K562 (cell line): ENCODE measurements at regions not wholly inside any gene's neighbourhood (a gene's known extent, or its start where the extent isn't known, plus 50 kb on each side); places are given as distances from the start of the nearest gene placed in this dataset.

Source experiments
- ATAC-seq: fragments of 200-7000 bp; cut with Tn5 transposase; 3 replicates; pipeline ENCODE4 v1.9.1; 2020; ENCODE audit warnings: moderate library complexity
- BruUV-seq: library from RNA; stranded (reverse); fragments of 400-500 nt; replicated peaks from 2 replicates; lab custom pipeline; 2021; lab: Mats Ljungman, UMichigan
- CTCF ChIA-PET: fragments of 300-600 bp; formaldehyde crosslinking; extraction: SDS; loops from one replicate; lab custom pipeline; 2021; ENCODE audit warnings: low intra/inter-chr PET ratio; lab: Yijun Ruan, JAX
- POLR2A ChIA-PET: fragments of 300-600, 350-650 bp; sonication (Branson Sonifier 250); formaldehyde crosslinking; extraction: SDS; loops from one replicate; lab custom pipeline; 2021; ENCODE audit warnings: antibody characterized with exemption, inconsistent platforms; lab: Yijun Ruan, JAX
- DNase-seq, 4 experiments: peaks; one replicate each; pipeline versions ENCODE4 v3.0.0 to v3.0.0-alpha.2; 2011 to 2018; ENCODE audit warnings: low spot score in 3 of 4, mixed read lengths in 3 of 4; ENCODE audit errors: extremely low read depth in 1 of 4
- FAIRE-seq: peaks from 2 replicates; lab custom pipeline; 2011; peaks lifted over from hg19 to GRCh38; lab: Jason Lieb, UNC
- H2AFZ ChIP-seq: 2 replicates; pipeline ENCODE4 v1.6.0; 2011; ENCODE audit warnings: low read depth, low read length, control low read depth, inconsistent platforms
- H3K27ac ChIP-seq: fragments of 200-600 bp; 3 replicates; pipeline ENCODE4 v1.8.0; 2011; ENCODE audit warnings: low read depth, mild to moderate bottlenecking, control low read depth, inconsistent platforms, low read length, moderate library complexity, mixed read lengths; ENCODE audit errors: extremely low read depth
- H3K27me3 ChIP-seq, 2 experiments: fragments of 300-600 bp in 1 of 2; 2 replicates in 1 of 2; 3 replicates in 1 of 2; pipeline versions ENCODE4 v1.6.0 to v1.8.0; 2011; ENCODE audit warnings: inconsistent platforms in 2 of 2, low read length in 2 of 2, mild to moderate bottlenecking in 1 of 2, mixed read lengths in 1 of 2, moderate library complexity in 1 of 2; ENCODE audit not compliant: control insufficient read depth in 2 of 2, insufficient read depth in 2 of 2
- H3K36me3 ChIP-seq: fragments of 300-600 bp; 3 replicates; pipeline ENCODE4 v1.8.0; 2011; ENCODE audit warnings: mild to moderate bottlenecking, low read length, inconsistent platforms; ENCODE audit not compliant: control insufficient read depth, insufficient read depth
- H3K4me1 ChIP-seq, 2 experiments: fragments of 200-600 bp in 1 of 2; replicated peaks in 1 of 2; 2 replicates in 1 of 2; 3 replicates in 1 of 2; pipeline versions ENCODE4 v1.5.1 to v1.8.0; 2011; ENCODE audit warnings: inconsistent platforms in 2 of 2, low read length in 2 of 2, mild to moderate bottlenecking in 1 of 2, mixed read lengths in 1 of 2, moderate library complexity in 1 of 2; ENCODE audit not compliant: control insufficient read depth in 2 of 2, insufficient read depth in 2 of 2
- H3K4me2 ChIP-seq: 2 replicates; pipeline ENCODE4 v1.6.1; 2011; ENCODE audit warnings: low read length, control low read depth, inconsistent platforms, mixed read lengths; ENCODE audit not compliant: insufficient read depth
- H3K4me3 ChIP-seq: fragments of 200-600 bp; sonication (generic), shearing (Covaris generic); 2 replicates; pipeline ENCODE4 v1.5.1; 2016; ENCODE audit warnings: control low read depth, inconsistent platforms
- H3K79me2 ChIP-seq: fragments of 200-600 bp; 3 replicates; pipeline ENCODE4 v1.8.0; 2011; ENCODE audit warnings: low read length, inconsistent platforms; ENCODE audit not compliant: control insufficient read depth, insufficient read depth
- H3K9ac ChIP-seq, 2 experiments: 2 replicates each; pipeline versions ENCODE4 v1.6.0 to v1.6.1; 2011; ENCODE audit warnings: low read depth in 2 of 2, low read length in 2 of 2, control low read depth in 1 of 2, inconsistent platforms in 1 of 2, mild to moderate bottlenecking in 1 of 2, mixed read lengths in 1 of 2; ENCODE audit not compliant: insufficient read depth in 1 of 2
- H3K9me1 ChIP-seq: one replicate; pipeline ENCODE4 v1.6.0; 2011; ENCODE audit warnings: inconsistent platforms, mild to moderate bottlenecking, low read length, moderate library complexity; ENCODE audit not compliant: control insufficient read depth, insufficient read depth
- H3K9me3 ChIP-seq: replicated peaks from 2 replicates; pipeline ENCODE4 v1.5.1; 2011; ENCODE audit warnings: low read depth, low read length, inconsistent platforms; ENCODE audit not compliant: control insufficient read depth, insufficient read depth
- H4K20me1 ChIP-seq: replicated peaks from 2 replicates; pipeline ENCODE4 v1.6.1; 2011; ENCODE audit warnings: low read length, inconsistent platforms, mixed read lengths; ENCODE audit not compliant: control insufficient read depth, insufficient read depth
- CBFA2T2 ChIP-seq: fragments of 450-650 bp; conservative IDR thresholded peaks from 2 replicates; pipeline ENCODE4 v1.6.1; 2017; ENCODE audit warnings: mild to moderate bottlenecking
- DLX4 ChIP-seq: fragments of 250-450 bp; sonication (Bioruptor Pico); IDR thresholded peaks from 2 replicates; pipeline ENCODE4 v1.6.1; 2021; ENCODE audit warnings: mild to moderate bottlenecking
- ELK1 ChIP-seq: sonication (generic); formaldehyde crosslinking; IDR thresholded peaks from 2 replicates; pipeline ENCODE4 v1.8.1; 2022; ENCODE audit warnings: missing genetic modification reagents
- MYBL2 ChIP-seq, 2 experiments: fragments of 450-650 bp in 1 of 2; sonication (generic) in 1 of 2; formaldehyde crosslinking in 1 of 2; IDR thresholded peaks; 2 replicates each; pipeline versions ENCODE4 v1.6.1 to v1.8.1; 2017 to 2022; ENCODE audit warnings: borderline replicate concordance in 1 of 2, inconsistent platforms in 1 of 2, low read depth in 1 of 2, mild to moderate bottlenecking in 1 of 2, missing genetic modification reagents in 1 of 2, moderate library complexity in 1 of 2
- STAT6 ChIP-seq: sonication (generic); formaldehyde crosslinking; IDR thresholded peaks from 2 replicates; pipeline ENCODE4 v1.8.1; 2023; ENCODE audit warnings: mild to moderate bottlenecking, missing genetic modification reagents
- THAP12 ChIP-seq: fragments of 250-450 bp; sonication (Bioruptor Pico); IDR thresholded peaks from 2 replicates; pipeline ENCODE4 v1.9.0; 2021; ENCODE audit warnings: mild to moderate bottlenecking, inconsistent platforms
- USF2 ChIP-seq: sonication (generic); formaldehyde crosslinking; IDR thresholded peaks from 2 replicates; pipeline ENCODE4 v1.5.0; 2020; ENCODE audit warnings: missing genetic modification reagents
- ZSCAN29 ChIP-seq: fragments of 450-650 bp; IDR thresholded peaks from 2 replicates; pipeline ENCODE4 v1.6.1; 2017
- WGBS: fragments of 100-300 bp; shearing (Covaris generic); methylation state at CpG from one replicate; pipeline ENCODE4 v1.1.6; 2016; ENCODE audit warnings: low coverage, mixed read lengths; ENCODE audit not compliant: insufficient coverage; ENCODE audit errors: missing lambda C conversion rate; 5-methylcytosine and 5-hydroxymethylcytosine counted together
- in situ Hi-C: fragments of 300-500 bp; cut with MboI; formaldehyde crosslinking; loops from 4 replicates; pipeline ENCODE4 v1.15.0; 2018; ENCODE audit warnings: inconsistent platforms, mixed read lengths
- intact Hi-C: fragments of 100-400 bp; cut with micrococcal nuclease; formaldehyde crosslinking; loops from 2 replicates; pipeline ENCODE4 v1.14.2; 2022

GRCh38 chr9:87141124-87141523 is 193.8 kb upstream of the GAS1 start:
- Histone ChIP-seq H4K20me1 (no peaks in the 10 kb centered on the region), H3K27me3 (peaks cover 2 to 7% of the 10 kb centered on the region in 2 experiments; a peak in 3 of 5 replicates), H3K4me2 (no peak overlapping the region), H3K79me2 (no peaks in the 10 kb centered on the region), H3K4me1 (no peaks in the 10 kb centered on the region), H2AFZ (no peak overlapping the region), H3K9ac (no peak overlapping the region), H3K4me3 (no peak overlapping the region)
- intact Hi-C loops: no loop called here
- 0% methylated on average over 6 of the region's 8 CpGs for WGBS
- no TSS peak for BruUV-seq
- in situ Hi-C loops: no loop called here
- TF ChIP-seq ZSCAN29 (no peak), USF2 (no peak), CBFA2T2 (no peak)
- TF ChIP-seq, all 486 proteins: peak for 0
- Histone ChIP-seq H3K36me3 (no peaks in the 10 kb centered on the region), H3K9me1 (no peaks in the 10 kb centered on the region), H3K27ac (no peak overlapping the region), H3K9me3 (no peaks in the 10 kb centered on the region)
- no peak for FAIRE-seq
- no peak for DNase-seq
- no peak for ATAC-seq
- CTCF ChIA-PET: no interaction called here
- POLR2A ChIA-PET: no interaction called here

- ChIA-PET POLR2A (no interaction called here), CTCF (no interaction called here)
- Histone ChIP-seq H3K79me2 (no peaks in the 10 kb centered on the region), H3K9me1 (no peaks in the 10 kb centered on the region), H3K4me3 (no peak overlapping the region), H3K27ac (no peak overlapping the region), H3K9ac (no peak overlapping the region), H3K4me1 (peaks cover 2 to 8% of the 10 kb centered on the region in 2 experiments; a peak in 2 of 5 replicates), H3K27me3 (peaks cover 0 to 9% of the 10 kb centered on the region in 2 experiments; a peak in 2 of 5 replicates), H4K20me1 (no peaks in the 10 kb centered on the region), H3K4me2 (no peak overlapping the region), H3K36me3 (no peaks in the 10 kb centered on the region), H2AFZ (no peak overlapping the region), H3K9me3 (no peaks in the 10 kb centered on the region)
- no peak for ATAC-seq
- intact Hi-C loops (no loop called here), in situ Hi-C loops (no loop called here)
- DNase-seq: no peak
- no peak for FAIRE-seq
- 3% methylated on average over 7 of the region's 7 CpGs for WGBS
- no TSS peak for BruUV-seq
- TF ChIP-seq ELK1 (no peak), DLX4 (CRISPR knock-in tag) (no peak), THAP12 (CRISPR knock-in tag) (no peak), STAT6 (no peak), MYBL2 (IDR thresholded peaks at IDR 0.05; ENCODE audit: low read depth) (no peak), MYBL2 (CRISPR knock-in tag; IDR thresholded peaks at IDR 0.05; ENCODE audit: borderline replicate concordance) (no peak)
These were observed 199.6 kb upstream of the GAS1 start for GRCh38 chr9:87146933-87147332.
